Memory B cell (primary cell): ENCODE measurements at regions not wholly inside any gene's neighbourhood (a gene's known extent, or its start where the extent isn't known, plus 50 kb on each side); places are given as distances from the start of the nearest gene placed in this dataset.

Experiments used
- ATAC-seq: fragments of 150-1000 bp; cut with Tn5 transposase; 2 replicates; pipeline ENCODE4 v1.10.0; 2021; ENCODE audit warnings: low read depth, mild to moderate bottlenecking, moderate library complexity
- DNase-seq, 2 donors: peaks; one replicate each; pipeline ENCODE4 v3.0.0; 2022; ENCODE audit warnings: low spot score in 2 of 2
- H3K27ac Mint-ChIP-seq: one replicate; pipeline ENCODE4 v1.8.0; 2022; ENCODE audit warnings: mild to moderate bottlenecking, moderate library complexity, mixed read lengths
- H3K27me3 Mint-ChIP-seq: one replicate; pipeline ENCODE4 v1.8.0; 2022; ENCODE audit warnings: mixed read lengths
- H3K36me3 Mint-ChIP-seq: one replicate; pipeline ENCODE4 v1.8.0; 2022; ENCODE audit warnings: mild to moderate bottlenecking, mixed read lengths
- H3K4me1 Mint-ChIP-seq: one replicate; pipeline ENCODE4 v1.8.0; 2022; ENCODE audit warnings: mixed read lengths
- H3K4me3 Mint-ChIP-seq: one replicate; pipeline ENCODE4 v1.8.0; 2022; ENCODE audit warnings: mild to moderate bottlenecking, moderate library complexity, mixed read lengths
- H3K9me3 Mint-ChIP-seq: one replicate; pipeline ENCODE4 v1.8.0; 2022; ENCODE audit warnings: mixed read lengths

GRCh38 chr12:75881920-75882319, 149.7 kb downstream of the PHLDA1 start:
- H3K9me3 Mint-ChIP-seq, result no peaks in the 10 kb centered on the region
- H3K27ac Mint-ChIP-seq, result no peak overlapping the region
- ATAC-seq (no peak), DNase-seq (no peak)
- H3K36me3 Mint-ChIP-seq, result no peaks in the 10 kb centered on the region
- H3K4me1 Mint-ChIP-seq, result no peaks in the 10 kb centered on the region
- peaks cover 8% of the 10 kb centered on the region for H3K27me3 Mint-ChIP-seq
- no peak overlapping the region for H3K4me3 Mint-ChIP-seq

GRCh38 chr12:75877763-75878621, 153.6 kb downstream of the PHLDA1 start:
- Mint-ChIP-seq H3K27ac (no peak overlapping the region), H3K36me3 (no peaks in the 10 kb centered on the region), H3K4me1 (no peaks in the 10 kb centered on the region), H3K9me3 (no peaks in the 10 kb centered on the region), H3K27me3 (peaks cover 9% of the 10 kb centered on the region), H3K4me3 (no peak overlapping the region)
- ATAC-seq, result no peak
- DNase-seq, result no peak

- Mint-ChIP-seq H3K4me1 (no peaks in the 10 kb centered on the region), H3K4me3 (no peak overlapping the region), H3K27ac (no peak overlapping the region), H3K9me3 (no peaks in the 10 kb centered on the region), H3K36me3 (no peaks in the 10 kb centered on the region), H3K27me3 (peaks cover 14% of the 10 kb centered on the region)
- no peak for DNase-seq
- no peak for ATAC-seq
Observed at GRCh38 chr12:75876832-75877762, 154.5 kb downstream of the PHLDA1 start.

DNA sequence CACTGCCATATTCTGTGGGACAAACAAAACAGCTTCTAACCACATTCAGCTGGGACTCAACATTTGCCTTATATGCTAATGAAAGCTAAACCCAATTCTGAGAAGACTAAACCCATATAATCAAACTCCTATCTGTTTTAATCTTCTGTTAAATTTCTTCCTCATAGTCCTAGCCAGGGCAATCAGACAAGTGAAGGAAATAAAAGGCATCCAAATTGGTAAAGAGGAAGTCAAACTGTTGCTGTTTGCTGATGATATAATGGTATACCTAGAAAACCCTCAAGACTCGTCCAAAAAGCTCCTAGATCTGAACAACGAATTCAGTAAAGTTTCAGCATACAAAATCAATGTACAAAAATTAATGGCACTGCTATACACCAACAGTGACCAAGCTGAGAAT, 157.1 kb downstream of the PHLDA1 start:
- no peak for ATAC-seq
- no peak overlapping the region for H3K4me3 Mint-ChIP-seq
- no peaks in the 10 kb centered on the region for H3K4me1 Mint-ChIP-seq
- H3K36me3 Mint-ChIP-seq, result no peaks in the 10 kb centered on the region
- DNase-seq, result no peak
- H3K27ac Mint-ChIP-seq, result no peak overlapping the region
- no peaks in the 10 kb centered on the region for H3K9me3 Mint-ChIP-seq
- H3K27me3 Mint-ChIP-seq, result peaks cover 17% of the 10 kb centered on the region

- no peaks in the 10 kb centered on the region for H3K9me3 Mint-ChIP-seq
- H3K27me3 Mint-ChIP-seq, result peaks cover 17% of the 10 kb centered on the region
- H3K4me1 Mint-ChIP-seq, result no peaks in the 10 kb centered on the region
- no peak overlapping the region for H3K4me3 Mint-ChIP-seq
- no peak overlapping the region for H3K27ac Mint-ChIP-seq
- DNase-seq, result no peak
- no peak for ATAC-seq
- no peaks in the 10 kb centered on the region for H3K36me3 Mint-ChIP-seq
Observed at GRCh38 chr12:75872762-75873161, 158.8 kb downstream of the PHLDA1 start.

DNA sequence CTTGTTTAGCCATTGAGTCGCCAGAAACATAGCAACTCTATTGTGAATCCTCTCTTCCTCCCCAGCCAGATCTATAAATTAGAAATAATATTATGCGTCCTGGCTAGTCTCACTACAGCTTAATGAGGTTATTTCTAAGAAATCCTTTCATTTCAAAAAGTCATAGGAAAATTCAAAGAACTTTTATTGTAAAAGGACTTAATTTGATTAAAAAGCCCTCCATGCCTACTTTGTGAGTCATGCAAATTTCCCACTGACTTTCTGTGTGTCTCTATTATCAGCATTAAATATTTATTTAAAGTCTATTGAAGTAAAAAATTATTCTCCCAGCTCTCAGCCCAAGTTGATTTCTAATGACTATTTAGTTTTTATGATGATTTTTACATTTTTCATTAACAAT, 160.7 kb downstream of the PHLDA1 start:
- peaks cover 2% of the 10 kb centered on the region for H3K36me3 Mint-ChIP-seq
- H3K27ac Mint-ChIP-seq, result no peak overlapping the region
- H3K27me3 Mint-ChIP-seq, result peaks cover 22% of the 10 kb centered on the region
- H3K4me3 Mint-ChIP-seq, result no peak overlapping the region
- ATAC-seq (no peak), DNase-seq (no peak)
- peaks cover 8% of the 10 kb centered on the region for H3K9me3 Mint-ChIP-seq
- no peaks in the 10 kb centered on the region for H3K4me1 Mint-ChIP-seq

- Mint-ChIP-seq H3K4me3 (no peak overlapping the region), H3K4me1 (no peaks in the 10 kb centered on the region), H3K27me3 (peaks cover 17% of the 10 kb centered on the region), H3K36me3 (peaks cover 2% of the 10 kb centered on the region), H3K27ac (no peak overlapping the region), H3K9me3 (peaks cover 8% of the 10 kb centered on the region)
- no peak for ATAC-seq
- no peak for DNase-seq
Observed at GRCh38 chr12:75868501-75868900, 163.1 kb downstream of the PHLDA1 start.

GRCh38 chr12:75865315-75865714, 166.3 kb downstream of the PHLDA1 start:
- Mint-ChIP-seq H3K27ac (no peak overlapping the region), H3K9me3 (peaks cover 8% of the 10 kb centered on the region), H3K4me1 (no peaks in the 10 kb centered on the region), H3K36me3 (peaks cover 2% of the 10 kb centered on the region), H3K27me3 (peaks cover 7% of the 10 kb centered on the region), H3K4me3 (no peak overlapping the region)
- ATAC-seq, result no peak
- DNase-seq, result no peak

DNA sequence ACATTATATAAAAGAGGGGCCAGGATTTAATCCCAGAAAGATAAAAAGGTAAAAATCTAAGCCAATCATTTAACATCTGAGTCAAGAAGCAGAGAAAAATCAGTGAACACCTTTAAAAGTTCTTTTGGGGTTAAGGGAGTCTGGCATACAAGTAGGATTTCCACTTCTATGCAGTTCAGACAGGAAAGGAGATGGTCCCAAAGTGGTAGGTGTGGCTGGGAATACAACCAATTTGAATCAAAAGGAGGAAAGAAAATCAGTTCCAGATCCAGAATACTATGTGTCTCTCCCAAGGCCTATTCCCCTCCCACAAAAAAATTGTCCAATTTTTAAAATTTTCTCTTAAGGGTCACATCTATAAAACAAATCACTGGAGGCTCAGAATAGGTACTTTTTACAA, 167.4 kb downstream of the PHLDA1 start:
- no peak for DNase-seq
- Mint-ChIP-seq H3K27ac (no peak overlapping the region), H3K9me3 (peaks cover 8% of the 10 kb centered on the region), H3K4me3 (no peak overlapping the region), H3K4me1 (no peaks in the 10 kb centered on the region), H3K36me3 (peaks cover 2% of the 10 kb centered on the region), H3K27me3 (peaks cover 7% of the 10 kb centered on the region)
- ATAC-seq, result no peak

GRCh38 chr12:75863533-75863932, 168.0 kb downstream of the PHLDA1 start:
- ATAC-seq, result no peak
- Mint-ChIP-seq H3K36me3 (peaks cover 2% of the 10 kb centered on the region), H3K27me3 (peaks cover 7% of the 10 kb centered on the region), H3K27ac (no peak overlapping the region), H3K9me3 (peaks cover 8% of the 10 kb centered on the region), H3K4me3 (no peak overlapping the region), H3K4me1 (no peaks in the 10 kb centered on the region)
- no peak for DNase-seq

- Mint-ChIP-seq H3K27me3 (peaks cover 7% of the 10 kb centered on the region), H3K27ac (no peak overlapping the region), H3K9me3 (peaks cover 8% of the 10 kb centered on the region), H3K36me3 (peaks cover 2% of the 10 kb centered on the region), H3K4me1 (no peaks in the 10 kb centered on the region), H3K4me3 (no peak overlapping the region)
- DNase-seq (no peak), ATAC-seq (no peak)
Observed at GRCh38 chr12:75862692-75863471, 168.7 kb downstream of the PHLDA1 start.

DNA sequence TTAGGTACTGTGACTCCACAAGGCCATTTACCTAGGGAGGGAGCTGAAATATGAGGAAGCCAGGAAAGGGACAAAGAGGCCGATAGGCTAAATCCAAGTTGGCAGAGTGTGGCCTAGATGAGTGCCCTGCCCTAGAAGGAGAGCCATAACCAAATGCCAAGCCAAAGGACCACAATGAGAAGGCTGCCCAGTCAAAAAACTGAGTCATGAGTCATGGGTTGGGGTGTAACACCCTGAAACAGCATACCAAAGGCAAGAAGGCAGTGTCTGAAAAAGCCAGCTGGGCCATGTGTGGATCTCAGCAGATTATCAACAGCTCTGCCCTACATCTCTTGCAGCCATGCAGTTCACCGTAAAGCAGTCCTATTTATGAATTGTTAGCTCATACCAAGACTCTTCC, 171.7 kb downstream of the PHLDA1 start:
- H3K4me3 Mint-ChIP-seq, result no peak overlapping the region
- ATAC-seq, result no peak
- H3K27ac Mint-ChIP-seq, result no peak overlapping the region
- H3K4me1 Mint-ChIP-seq, result no peaks in the 10 kb centered on the region
- no peak for DNase-seq
- H3K36me3 Mint-ChIP-seq, result no peaks in the 10 kb centered on the region
- peaks cover 2% of the 10 kb centered on the region for H3K27me3 Mint-ChIP-seq
- H3K9me3 Mint-ChIP-seq, result no peaks in the 10 kb centered on the region

DNA sequence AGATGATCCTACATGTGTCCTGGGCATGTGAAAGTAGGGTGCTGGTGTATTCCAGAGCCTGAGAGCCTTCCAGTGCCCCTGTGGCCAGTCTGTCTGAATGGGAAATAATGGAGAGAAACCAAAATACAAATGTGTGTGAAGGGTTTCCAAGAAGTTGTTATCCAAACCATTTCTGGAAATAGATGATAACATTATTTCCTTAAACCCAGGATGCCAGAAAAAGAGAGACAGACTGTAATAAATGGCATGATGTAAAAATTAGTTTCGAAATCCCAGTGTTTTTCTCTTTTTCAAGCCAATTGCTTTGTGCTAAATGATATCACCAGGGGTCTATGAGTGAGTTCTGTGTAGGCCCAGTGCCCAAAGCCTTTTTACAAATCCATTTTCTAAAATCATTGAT, 175.3 kb downstream of the PHLDA1 start:
- Mint-ChIP-seq H3K36me3 (no peaks in the 10 kb centered on the region), H3K27me3 (peaks cover 9% of the 10 kb centered on the region), H3K9me3 (no peaks in the 10 kb centered on the region), H3K4me3 (no peak overlapping the region), H3K27ac (no peak overlapping the region), H3K4me1 (no peaks in the 10 kb centered on the region)
- DNase-seq, result no peak
- no peak for ATAC-seq

DNA sequence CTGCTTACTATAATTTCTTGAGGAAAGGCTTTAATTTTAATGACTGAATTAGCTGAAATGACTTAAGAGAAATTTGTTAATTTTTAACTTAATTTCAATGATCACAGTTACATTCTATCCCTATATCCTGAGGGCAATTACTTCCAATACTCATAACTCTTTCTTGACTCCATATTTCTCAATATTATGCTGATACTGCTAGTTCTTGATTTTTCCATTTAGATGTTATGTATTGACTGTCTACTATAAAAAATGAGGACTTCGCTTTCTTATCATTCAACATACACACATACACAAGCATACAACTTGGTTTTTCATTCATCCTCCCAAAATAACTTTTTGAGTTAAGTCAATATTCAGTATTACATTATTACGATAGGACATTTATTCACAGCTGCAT, 176.2 kb downstream of the PHLDA1 start:
- H3K9me3 Mint-ChIP-seq, result no peaks in the 10 kb centered on the region
- no peaks in the 10 kb centered on the region for H3K36me3 Mint-ChIP-seq
- H3K27me3 Mint-ChIP-seq, result peaks cover 14% of the 10 kb centered on the region
- no peak for DNase-seq
- H3K27ac Mint-ChIP-seq, result no peak overlapping the region
- no peak overlapping the region for H3K4me3 Mint-ChIP-seq
- ATAC-seq, result no peak
- H3K4me1 Mint-ChIP-seq, result no peaks in the 10 kb centered on the region
